ENCODE measurements at regions not wholly inside any gene's neighbourhood (a gene's known extent, or its start where the extent isn't known, plus 50 kb on each side); places are given as distances from the start of the nearest gene placed in this dataset.

GRCh38 chr6:170090561-170090960, 200.3 kb downstream of the DLL1 start:
- Histone ChIP-seq H3K36me3 (ENCODE audit: control insufficient read depth in 2 of 2, extremely low read depth in 1 of 2, insufficient read depth in 2 of 2, low read length in 2 of 2) (no peaks in the 10 kb centered on the region), H3K27me3 (ENCODE audit: control insufficient read depth in 2 of 2, insufficient read depth in 2 of 2, low read length in 2 of 2) (no peaks in the 10 kb centered on the region), H3K79me2 (ENCODE audit: control insufficient read depth, insufficient read depth, low read length) (no peaks in the 10 kb centered on the region), H3K4me3 (replicated peaks in 1 of 3; ENCODE audit: insufficient read depth in 1 of 3, low read depth in 1 of 3, low read length in 3 of 3) (no peak overlapping the region), H4K20me1 (replicated peaks; ENCODE audit: control insufficient read depth, extremely low read depth, insufficient read depth, low read length) (no peaks in the 10 kb centered on the region), H3K9me3 (replicated peaks; ENCODE audit: control insufficient read depth, insufficient read depth, low read length) (no peaks in the 10 kb centered on the region), H3K9ac (replicated peaks; ENCODE audit: extremely low read depth, insufficient read depth, low read length) (no peak overlapping the region), H2AFZ (ENCODE audit: low read depth, low read length) (no peak overlapping the region), H3K9me1 (replicated peaks; ENCODE audit: control insufficient read depth, extremely low read depth, insufficient read depth, low read length) (no peaks in the 10 kb centered on the region), H3K4me1 (ENCODE audit: control insufficient read depth, extremely low read depth, insufficient read depth, low read length) (no peaks in the 10 kb centered on the region), H3K27ac (ENCODE audit: insufficient read depth, low read depth, low read length) (no peak overlapping the region), H3K4me2 (ENCODE audit: insufficient read depth, low read length) (no peak overlapping the region)
- dilution Hi-C loops (cut with MboI; ENCODE audit: extremely low pct_ligation_motif_present, low sequenced_read_pairs) = no loop called here
- no peak for FAIRE-seq
- POLR2A ChIA-PET = no interaction called here
- no peak for TF ChIP-seq POLR2AphosphoS5 (IDR thresholded peaks at IDR 0.05; ENCODE audit: insufficient read depth, low read depth, low read length)
- TF ChIP-seq GATA2 (IDR thresholded peaks at IDR 0.05; ENCODE audit: insufficient read depth, insufficient read length, low read depth, low read length) = no peak
- no peak for TF ChIP-seq MAX (IDR thresholded peaks at IDR 0.05; ENCODE audit: insufficient read depth, insufficient read length)
- TF ChIP-seq POLR2A (IDR thresholded peaks at IDR 0.05; ENCODE audit: low read depth, low read length) = no peak
- TF ChIP-seq CTCF (IDR thresholded peaks at IDR 0.05; ENCODE audit: extremely low read depth in 1 of 2, insufficient read depth in 1 of 2, low read depth in 1 of 2, low read length in 2 of 2) = no peak
- TF ChIP-seq EZH2 (IDR thresholded peaks at IDR 0.05; ENCODE audit: borderline replicate concordance, low read depth, low read length, severe bottlenecking) = no peak
- TF ChIP-seq FOS (IDR thresholded peaks at IDR 0.05; ENCODE audit: borderline replicate concordance, insufficient read depth, low read length) = no peak
- no peak for TF ChIP-seq MYC (IDR thresholded peaks at IDR 0.05; ENCODE audit: low read depth, low read length)
- TF ChIP-seq JUN (IDR thresholded peaks at IDR 0.05; ENCODE audit: borderline replicate concordance, insufficient read depth, insufficient read length, low read depth) = no peak
- no peak for DNase-seq (ENCODE audit: low read depth, low spot score)
- intact Hi-C loops (cut with micrococcal nuclease) = no loop called here
- CTCF ChIA-PET = no interaction called here
- BruUV-seq (replicated peaks) = no TSS peak
